ENCODE measurements at regions not wholly inside any gene's neighbourhood (a gene's known extent, or its start where the extent isn't known, plus 50 kb on each side); places are given as distances from the start of the nearest gene placed in this dataset.

DNA sequence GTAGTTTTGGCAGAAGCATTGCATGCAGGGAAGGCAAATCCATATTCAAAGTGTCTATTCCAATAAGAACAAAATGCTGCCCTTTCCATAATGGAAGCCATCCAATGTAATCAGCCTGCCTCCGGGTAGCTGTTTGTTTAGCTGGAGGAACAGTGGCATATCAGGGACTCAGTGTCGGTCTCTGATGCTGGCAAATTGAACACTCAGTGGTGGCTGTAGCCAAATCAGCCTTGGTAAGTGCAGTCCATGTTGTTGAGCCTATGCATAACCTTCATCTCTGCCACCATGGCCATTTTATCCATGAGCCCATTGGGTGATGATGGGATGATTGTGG, 147.8 kb upstream of the MAX start:
- peak overlapping the region; percentile 75 for H3K27ac ChIP-seq
- TF ChIP-seq, protein P1, sequence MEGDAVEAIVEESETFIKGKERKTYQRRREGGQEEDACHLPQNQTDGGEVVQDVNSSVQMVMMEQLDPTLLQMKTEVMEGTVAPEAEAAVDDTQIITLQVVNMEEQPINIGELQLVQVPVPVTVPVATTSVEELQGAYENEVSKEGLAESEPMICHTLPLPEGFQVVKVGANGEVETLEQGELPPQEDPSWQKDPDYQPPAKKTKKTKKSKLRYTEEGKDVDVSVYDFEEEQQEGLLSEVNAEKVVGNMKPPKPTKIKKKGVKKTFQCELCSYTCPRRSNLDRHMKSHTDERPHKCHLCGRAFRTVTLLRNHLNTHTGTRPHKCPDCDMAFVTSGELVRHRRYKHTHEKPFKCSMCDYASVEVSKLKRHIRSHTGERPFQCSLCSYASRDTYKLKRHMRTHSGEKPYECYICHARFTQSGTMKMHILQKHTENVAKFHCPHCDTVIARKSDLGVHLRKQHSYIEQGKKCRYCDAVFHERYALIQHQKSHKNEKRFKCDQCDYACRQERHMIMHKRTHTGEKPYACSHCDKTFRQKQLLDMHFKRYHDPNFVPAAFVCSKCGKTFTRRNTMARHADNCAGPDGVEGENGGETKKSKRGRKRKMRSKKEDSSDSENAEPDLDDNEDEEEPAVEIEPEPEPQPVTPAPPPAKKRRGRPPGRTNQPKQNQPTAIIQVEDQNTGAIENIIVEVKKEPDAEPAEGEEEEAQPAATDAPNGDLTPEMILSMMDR (conservative IDR thresholded peaks at IDR 0.05): no peak
- no peak for TF ChIP-seq ZFX (IDR thresholded peaks at IDR 0.05)

DNA sequence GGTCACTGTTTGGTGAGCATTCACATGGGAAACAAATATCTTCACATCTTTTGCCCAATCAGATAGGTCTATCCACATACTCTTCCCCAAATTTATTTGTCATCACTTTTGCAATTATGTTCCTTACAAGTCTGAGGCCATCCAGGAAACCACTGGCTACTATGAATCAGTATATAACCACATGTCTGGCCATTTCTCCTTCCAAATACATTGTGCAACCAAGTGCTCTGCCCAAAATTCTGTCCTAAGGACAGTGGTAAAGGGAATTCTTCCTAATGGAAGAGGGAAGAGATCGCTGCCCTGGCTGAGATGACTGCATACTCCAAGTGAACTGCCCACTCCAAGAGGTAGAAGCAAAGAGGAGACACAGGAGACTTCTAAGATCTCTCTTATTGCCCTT, 148.9 kb upstream of the MAX start:
- no peak overlapping the region for H3K27ac ChIP-seq
- TF ChIP-seq, protein P1 (conservative IDR thresholded peaks at IDR 0.05): no peak
- no peak for TF ChIP-seq ZFX (IDR thresholded peaks at IDR 0.05)

DNA sequence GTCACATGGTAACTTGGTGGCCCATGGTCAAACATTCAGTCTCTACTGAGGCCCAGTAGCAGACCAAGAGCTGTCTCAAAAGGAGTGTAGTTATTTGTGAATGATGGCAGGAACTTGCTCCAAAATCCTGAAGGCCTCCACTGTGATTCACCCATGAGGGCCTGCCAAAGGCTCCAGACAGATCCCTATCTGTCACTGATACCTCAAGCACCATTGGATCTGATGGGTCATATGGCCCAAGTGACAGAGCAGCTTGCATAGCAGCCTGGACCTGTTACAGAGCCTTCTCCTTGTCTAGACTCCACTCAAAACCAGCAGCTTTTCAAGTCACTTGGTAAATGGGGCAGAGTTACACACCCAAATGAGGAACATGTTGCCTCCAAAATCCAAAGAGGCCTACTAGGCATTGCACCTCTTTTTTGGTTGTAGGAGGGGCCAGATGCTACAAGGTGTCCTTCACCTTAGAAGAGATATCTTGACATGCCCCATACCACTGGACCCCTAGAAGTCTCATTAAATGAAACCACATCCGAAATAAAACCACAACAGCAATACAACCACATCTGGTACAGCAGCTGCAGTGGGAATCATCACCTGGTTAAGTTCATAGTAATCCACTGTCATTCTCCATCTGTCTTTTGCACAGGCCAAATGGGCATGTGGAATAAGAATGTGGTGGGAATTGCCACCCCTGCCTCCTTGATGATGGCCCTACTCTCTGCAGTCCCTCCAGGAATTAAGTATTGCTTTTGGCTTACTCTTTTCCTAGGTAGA, 150.4 kb upstream of the MAX start:
- no peak overlapping the region for H3K27ac ChIP-seq
- TF ChIP-seq, protein P1 (conservative IDR thresholded peaks at IDR 0.05): no peak

DNA sequence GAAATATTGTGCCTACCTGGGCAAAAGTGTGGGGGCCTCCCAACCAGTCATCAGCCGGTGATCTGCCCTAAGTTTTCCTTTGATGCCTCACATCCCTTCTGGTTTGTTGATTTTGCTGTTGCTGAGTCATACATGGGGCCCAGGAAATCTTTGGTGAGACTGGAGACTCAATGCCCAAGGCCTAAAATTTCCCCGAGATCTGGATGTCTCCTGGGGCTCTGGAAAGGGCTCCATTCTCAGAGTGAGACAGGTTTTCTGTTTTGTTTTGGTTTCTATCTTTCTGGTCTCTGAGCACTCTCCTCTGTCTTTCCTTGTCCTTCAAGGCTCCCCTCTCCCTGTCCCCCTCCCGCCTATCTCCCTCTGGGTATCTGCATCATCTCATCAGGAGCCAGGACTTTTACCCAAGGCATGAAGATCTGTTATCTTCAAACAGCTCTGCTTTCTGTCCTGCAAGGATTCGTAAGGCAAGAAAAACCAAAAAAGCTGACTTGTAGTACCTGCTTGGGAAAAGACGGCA, 152.8 kb upstream of the MAX start:
- peak overlapping the region; percentile 55 for H3K27ac ChIP-seq

DNA sequence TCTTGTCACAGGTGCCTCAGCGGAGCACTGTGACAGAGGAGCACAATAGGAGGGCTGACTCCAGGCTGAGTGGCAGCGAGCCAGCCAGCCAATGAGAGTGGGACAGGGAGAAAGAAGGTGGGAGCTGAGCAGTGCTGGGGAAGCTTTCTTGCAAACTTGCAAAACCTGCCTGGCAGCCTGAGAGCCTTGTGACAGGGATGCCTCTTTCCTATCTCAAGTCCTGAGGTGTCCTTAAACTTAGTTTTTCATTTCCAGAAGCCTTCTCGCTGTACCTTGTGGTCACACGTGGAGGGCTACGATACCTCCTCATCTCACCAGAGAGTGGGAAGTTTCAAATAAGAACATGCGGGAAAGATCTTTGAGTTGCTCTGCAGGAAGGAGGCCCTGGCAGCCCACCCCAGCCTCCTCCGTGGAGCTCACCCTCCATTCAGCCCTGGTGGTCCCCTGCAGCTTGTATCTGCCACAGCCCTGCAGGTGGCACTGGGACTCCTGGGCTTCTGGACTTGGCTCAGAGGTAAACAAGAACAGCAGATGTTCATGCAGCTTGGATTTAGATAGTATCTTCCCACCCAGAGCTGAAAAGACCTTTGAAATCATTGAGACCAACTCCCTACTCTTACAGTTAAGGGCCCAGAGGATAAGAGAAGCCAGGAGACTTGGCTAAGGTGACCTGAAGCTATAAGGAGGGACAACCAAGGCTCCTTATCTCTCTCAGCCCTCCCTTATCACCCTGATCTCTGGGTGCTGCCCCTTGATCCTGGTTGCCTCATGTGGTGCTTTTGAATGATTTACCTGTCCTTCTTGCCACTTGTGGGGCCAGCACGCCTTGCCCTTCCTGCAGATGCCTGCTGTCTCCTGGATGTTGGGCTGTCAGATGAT, 153.5 kb upstream of the MAX start:
- no peak for TF ChIP-seq ZFX (IDR thresholded peaks at IDR 0.05)
- TF ChIP-seq, protein P1 (conservative IDR thresholded peaks at IDR 0.05): no peak
- H3K27ac ChIP-seq: peak overlapping the region; percentile 55

More for the DNA sequence above, 152.8 kb upstream of the MAX start:
- TF ChIP-seq, protein P1 (conservative IDR thresholded peaks at IDR 0.05): no peak
- no peak for TF ChIP-seq ZFX (IDR thresholded peaks at IDR 0.05)

DNA sequence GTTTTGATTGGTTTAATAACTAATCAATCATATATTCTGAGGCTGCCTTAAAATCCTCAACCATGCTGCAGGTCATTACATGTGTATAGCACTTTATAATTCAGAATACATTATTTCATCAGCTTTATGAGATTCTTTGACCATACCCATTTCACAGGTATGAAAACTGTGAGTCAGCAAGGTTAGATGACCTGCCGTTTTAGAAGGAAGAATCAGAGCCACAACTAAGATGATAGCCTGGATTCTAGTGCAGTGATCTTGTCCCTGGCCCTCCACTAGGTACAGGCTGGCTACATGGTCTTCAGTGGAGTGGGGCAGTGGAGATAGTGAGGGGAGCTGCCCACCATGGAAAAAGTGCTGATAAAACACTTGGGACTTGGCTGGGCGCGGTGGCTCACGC, 154.4 kb upstream of the MAX start:
- TF ChIP-seq, protein P1 (conservative IDR thresholded peaks at IDR 0.05): no peak
- no peak for TF ChIP-seq ZFX (IDR thresholded peaks at IDR 0.05)
- H3K27ac ChIP-seq: no peak overlapping the region

DNA sequence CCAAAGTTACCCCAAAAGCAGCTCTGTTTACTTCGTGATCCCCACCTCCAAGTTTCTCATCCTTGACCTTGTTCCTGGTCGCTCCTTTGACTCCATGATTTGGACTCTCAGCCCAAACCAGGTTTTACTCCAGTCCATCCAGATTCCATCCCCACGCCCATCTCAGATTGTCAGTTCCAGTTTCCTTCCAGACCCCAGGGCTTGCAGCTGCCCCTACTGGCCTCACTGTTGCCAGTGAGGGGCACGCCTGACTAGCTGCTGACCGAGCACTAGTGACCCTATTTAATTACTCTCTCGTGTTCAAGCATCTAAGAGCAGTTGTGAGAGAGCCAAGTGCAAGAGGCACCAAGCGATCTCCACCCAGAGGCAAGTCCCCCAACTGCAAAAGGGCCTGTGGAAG, 155.1 kb upstream of the FUT8 start:
- TF ChIP-seq, protein P1 (conservative IDR thresholded peaks at IDR 0.05): no peak
- TF ChIP-seq ZFX (IDR thresholded peaks at IDR 0.05): no peak
- H3K27ac ChIP-seq: no peak overlapping the region

All from C4-2B (cell line).